ENCODE measurements at regions not wholly inside any gene's neighbourhood (a gene's known extent, or its start where the extent isn't known, plus 50 kb on each side); places are given as distances from the start of the nearest gene placed in this dataset.

- TF ChIP-seq YY1 (IDR thresholded peaks at IDR 0.05; ENCODE audit: low read depth) (no peak), POLR2AphosphoS5 (IDR thresholded peaks at IDR 0.05; ENCODE audit: low read depth, low read length) (no peak), REST (IDR thresholded peaks at IDR 0.05; ENCODE audit: low read depth, low read length) (no peak), CTCF (IDR thresholded peaks at IDR 0.05) (no peak), SIN3A (IDR thresholded peaks at IDR 0.05; ENCODE audit: borderline replicate concordance, low read depth, low read length) (no peak)
Measured at GRCh38 chr12:45577844-45578399, 151.6 kb upstream of the ARID2 start.

All from SK-N-SH (cell line).